CD4-positive, alpha-beta T cell treated with Interleukin-12 subunit alpha and Interleukin-12 subunit beta, for 1 hour (primary cell): ENCODE measurements at regions not wholly inside any gene's neighbourhood (a gene's known extent, or its start where the extent isn't known, plus 50 kb on each side); places are given as distances from the start of the nearest gene placed in this dataset.
A peak's percentile ranks its signal among the peaks of the same experiment; 100 is the strongest.

Source experiments
- DNase-seq: peaks from one replicate; pipeline ENCODE4 v3.0.0-alpha.2; 2020

DNA sequence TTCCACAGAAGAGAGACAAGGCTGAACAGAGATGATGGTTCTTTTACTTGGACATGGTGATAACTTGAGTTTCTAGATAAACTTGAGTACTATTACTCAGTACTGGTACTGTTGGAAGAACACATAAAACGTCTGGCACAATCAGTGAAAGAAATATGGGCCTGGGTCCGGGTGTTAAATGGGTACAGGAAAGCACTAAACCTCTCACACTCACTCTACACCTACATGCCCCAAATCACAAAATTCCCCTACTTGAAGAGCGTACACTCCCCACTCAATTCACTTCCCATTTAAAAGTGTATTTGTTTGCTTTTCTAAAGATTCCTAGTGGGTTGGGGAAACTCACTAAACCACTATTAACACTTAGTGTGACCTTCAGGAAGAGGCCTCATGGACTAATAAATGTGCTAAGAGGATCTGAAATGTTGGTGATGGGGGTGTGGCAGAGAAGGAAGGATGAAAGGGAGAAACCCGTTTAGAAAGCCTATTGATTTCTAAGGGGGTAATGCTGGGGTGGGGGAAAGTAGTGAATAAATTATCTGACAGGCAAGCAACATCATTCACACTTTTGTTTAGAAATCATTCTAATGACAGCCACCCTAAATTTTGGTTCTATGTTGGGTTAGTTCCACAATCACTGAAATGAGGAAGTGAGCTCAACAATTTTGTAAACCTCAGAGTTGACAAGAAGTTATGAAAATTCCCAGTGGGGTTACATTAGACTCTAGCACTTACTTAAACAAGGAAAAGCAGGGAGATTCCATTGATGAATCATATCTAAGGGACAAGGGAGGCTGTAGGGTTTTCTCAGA lies 222.6 kb upstream of the MARCKS start:
- DNase-seq: peak; percentile 9

DNA sequence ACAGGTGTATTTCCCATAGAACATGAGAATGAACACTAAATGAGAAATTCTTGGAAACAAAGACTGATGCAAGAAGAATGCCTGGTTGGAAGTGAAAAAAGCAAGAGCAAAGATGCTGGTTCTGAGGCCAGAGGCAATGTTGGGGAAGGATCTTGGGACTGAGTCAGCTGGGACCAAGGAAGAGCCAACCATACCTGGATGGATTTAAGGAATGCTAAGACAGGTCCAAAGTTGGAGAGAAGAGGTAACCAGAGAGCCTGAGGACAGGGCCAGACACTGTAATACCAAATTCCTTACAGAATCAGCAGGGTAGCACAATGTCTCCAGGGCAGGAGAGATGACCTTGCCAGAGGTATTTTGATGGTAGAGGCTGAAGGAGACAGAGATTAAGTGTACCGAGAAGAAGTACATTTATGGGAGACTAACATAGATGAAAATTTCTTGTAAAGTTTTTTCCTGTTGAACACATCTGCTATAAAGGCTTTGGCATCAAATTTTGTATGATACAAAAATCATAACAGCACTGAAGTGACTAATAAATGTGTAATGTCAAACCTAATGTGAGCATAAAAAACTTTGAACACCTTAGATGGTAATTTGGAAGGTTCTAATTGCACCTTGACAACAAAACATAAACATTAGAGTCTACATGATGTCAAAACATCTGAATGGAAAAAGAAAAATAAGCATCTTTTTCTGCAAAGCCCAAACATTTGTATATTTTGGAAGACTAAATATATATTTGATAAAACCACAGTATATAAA lies 221.7 kb upstream of the MARCKS start:
- no peak for DNase-seq

DNA sequence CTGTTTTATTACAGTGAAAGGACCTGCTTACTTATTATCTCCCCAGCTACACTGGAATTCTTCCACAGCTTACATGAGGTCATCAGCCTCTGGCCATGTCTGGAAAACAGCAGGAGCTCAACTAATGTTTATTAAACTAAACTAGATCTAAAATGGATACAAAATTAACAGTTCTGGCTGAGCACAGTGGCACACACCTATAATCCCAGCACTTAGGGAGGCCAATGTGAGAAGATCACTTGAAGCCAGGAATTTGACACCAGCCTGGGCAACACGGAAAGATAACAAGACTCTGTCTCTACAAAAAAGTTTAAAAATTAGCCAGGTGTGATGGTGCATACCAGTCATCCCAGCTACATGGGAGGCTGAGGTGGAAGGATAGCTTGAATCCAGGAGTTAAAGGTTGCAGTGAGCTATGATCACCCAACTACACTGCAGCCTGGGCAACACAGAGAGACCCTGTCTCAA lies 220.8 kb upstream of the MARCKS start:
- no peak for DNase-seq

- no peak for DNase-seq
Measured at GRCh38 chr6:113640051-113640450, 217.1 kb upstream of the MARCKS start.

DNA sequence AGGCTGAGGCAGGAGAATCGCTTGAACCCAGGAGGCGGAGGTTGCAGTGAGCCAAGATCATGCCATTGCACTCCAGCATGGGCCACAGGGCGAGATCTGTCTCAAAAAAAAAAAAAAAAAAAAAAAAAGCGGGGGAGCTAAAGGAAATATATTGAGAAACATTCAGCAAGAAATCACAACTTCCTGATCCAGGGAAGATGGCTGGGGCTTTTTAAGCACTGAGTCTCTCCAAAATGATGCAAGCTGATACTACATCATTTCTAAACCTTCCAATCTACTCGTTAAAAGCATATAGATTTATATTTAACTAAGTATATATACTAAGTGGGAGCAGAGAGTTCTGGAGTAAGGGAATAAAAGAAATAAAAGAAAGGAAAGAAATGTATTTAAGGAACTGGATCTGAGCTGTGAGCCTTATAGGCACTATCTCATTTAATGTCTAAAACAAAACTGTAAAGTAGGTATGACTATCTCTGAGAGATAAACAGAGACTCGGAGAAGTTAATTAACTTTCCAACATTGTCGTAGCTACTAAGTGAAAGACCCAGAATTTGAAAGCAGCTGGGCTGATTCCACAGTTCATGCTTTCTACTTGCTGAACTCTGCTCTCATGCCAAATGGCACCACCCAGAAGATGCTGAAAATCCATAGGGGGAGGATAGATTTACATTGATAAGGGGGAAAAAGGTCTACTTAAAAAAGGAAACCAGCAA lies 215.0 kb upstream of the MARCKS start:
- DNase-seq: no peak

- no peak for DNase-seq
Measured at GRCh38 chr6:113642714-113643406, 214.3 kb upstream of the MARCKS start.

- DNase-seq: no peak
Measured at GRCh38 chr6:113643407-113643770, 213.8 kb upstream of the MARCKS start.

DNA sequence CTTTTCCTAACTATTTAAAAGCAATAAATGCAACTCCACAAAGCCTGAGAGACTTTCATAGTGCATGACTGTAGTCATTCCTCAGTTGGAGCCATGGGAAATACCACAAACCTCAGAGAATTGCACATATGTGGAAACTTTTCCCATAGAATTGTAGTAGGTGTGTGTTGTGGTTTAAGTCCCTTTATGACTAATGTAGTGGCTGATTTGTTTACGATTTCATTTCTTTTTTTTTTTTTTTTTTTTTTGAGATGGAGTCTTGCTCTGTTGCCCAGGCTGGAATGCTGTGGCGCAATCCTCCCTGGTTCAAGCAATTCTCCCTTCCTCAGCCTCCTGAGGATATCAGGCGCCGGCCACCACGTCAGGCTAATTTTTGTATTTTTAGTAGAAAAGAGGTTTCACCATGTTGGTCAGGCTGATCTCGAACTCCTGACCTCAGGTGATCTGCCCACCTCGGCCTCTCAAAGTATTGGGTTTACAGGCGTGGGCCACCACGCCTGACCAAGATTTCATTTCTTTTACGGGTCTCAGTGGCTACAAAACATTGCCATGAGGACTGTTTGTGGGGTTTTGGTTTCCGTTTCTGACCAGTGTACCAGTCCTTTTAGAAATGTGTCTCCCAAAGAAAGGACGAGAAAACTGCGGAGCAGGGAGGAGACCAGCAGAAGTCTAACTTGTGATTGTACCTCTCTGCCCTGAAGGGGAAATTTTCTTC lies 212.1 kb upstream of the MARCKS start:
- DNase-seq: no peak

DNA sequence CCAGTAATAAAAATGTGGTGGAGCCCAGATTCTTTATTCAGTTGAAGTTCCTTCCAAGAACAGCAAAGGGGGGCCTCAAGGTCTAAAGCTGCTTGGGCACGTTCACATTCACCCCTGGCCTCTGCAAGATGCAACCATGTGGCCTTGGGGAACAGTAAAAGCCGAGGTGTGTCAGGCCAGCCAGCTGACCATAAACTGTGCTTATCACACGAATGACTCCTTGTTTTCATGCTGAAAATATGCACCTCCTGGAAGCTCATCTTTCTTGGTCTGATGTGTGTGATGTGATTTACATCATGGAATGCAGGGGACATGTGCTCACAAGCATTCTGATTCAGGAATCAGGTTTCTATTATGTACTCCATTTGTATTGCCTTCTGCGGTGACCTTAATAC lies 211.6 kb upstream of the MARCKS start:
- DNase-seq: no peak

- no peak for DNase-seq
Measured at GRCh38 chr6:113645986-113646385, 211.2 kb upstream of the MARCKS start.

DNA sequence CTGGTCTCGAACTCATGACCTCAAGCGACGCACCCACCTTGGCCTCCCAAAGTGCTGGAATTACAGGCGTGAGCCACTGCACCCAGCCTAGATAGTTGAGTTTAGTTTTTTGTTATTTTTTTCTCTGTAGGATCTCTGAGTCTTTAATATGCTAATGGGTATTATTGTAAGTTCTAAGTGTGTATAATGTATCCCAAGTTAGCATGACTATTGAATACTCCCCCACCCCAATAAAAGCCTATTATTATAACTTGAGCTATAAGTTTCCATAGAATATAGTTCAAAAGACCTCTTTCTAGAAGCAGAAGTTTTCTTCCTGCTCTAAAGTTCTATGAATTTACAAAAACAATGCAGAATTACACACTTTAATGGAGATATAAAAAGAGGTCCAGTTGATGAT lies 210.4 kb upstream of the MARCKS start:
- no peak for DNase-seq

DNA sequence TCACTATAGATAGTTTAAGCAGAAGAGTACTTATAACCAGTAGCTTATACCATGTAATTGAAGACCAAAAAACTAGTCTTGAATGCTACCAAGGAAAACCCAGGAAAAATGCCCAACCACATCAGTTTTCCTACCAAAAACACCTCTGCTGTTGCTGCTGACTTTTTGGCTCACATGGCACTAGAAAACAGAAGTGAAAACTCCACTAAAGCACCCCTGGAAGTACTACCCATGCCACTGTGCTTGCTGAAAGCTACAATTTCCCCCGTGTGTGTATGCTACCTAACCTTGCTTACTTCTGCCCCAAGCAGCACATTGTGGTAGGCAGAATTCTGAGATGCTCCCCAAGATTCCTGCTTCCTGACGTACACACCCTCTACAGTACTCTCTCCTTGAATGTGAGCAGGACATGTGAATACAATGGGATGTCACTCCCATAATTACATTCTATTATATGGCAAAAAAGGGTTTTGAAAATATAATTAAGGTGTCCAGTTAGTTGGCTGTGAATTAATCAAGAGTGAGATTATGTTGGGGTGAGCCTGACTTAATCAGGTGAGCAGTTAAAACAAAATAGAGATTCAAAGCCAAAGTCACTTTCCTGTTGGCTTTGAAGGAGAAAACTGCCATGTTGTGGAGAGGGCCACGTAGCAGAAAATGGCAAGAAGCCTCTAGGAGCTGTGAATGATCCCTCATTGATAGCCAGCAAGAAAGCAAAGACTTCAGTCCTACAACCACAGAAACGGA lies 209.8 kb upstream of the MARCKS start:
- no peak for DNase-seq

DNA sequence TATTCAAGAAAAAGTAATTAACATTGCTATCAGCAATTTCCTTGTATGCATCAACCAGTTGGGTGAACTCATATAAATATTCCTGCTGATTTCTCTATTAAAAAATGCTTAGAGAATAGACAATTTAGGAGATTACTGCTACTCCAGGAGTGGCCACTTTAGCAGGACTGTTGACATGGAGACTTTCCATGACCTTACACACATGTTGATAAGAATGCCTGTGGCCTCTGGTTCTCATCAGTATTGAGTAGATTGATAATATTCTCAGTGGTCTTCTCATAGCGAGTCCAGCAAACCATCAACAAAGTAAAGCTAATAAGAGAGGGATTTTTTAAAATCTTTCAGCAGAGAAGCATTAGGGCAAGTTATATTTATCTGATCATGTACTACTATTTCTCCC lies 208.4 kb upstream of the MARCKS start:
- DNase-seq: no peak

- DNase-seq: no peak
Measured at GRCh38 chr6:113649276-113649675, 207.9 kb upstream of the MARCKS start.

DNA sequence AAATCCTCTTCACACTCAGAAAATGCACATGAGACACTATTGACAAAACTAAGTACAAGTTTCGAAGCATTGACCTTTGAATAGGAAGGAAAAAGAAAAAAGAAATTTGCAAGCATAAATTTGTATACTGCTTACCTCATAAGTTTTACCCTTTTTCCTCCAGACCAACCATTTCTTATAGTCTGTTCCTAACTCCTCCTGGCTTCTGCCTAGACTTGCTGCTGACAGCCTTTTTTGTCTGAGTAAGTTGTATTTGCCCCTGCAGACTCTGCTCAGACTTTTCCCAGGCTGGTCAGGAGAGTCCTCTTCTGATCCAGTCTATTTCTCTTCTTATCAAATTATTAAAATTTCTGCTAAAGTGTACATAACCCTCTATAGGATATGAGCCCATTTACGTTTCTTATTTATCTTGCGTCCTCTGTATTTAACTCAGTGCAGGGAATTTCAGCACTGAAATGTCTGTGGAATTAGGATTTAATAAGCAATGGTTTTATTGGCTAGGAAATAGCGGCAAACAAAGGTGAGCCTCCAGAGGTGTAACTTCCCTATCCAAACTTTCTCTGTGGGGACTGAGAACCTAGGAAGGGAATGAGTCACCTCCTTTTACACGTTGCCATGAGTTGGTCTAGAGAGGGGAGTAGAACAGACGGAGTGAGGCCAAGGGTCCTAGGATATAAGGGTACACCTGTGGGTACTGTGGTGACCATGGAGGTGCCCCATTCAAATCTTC lies 207.1 kb upstream of the MARCKS start:
- no peak for DNase-seq

DNA sequence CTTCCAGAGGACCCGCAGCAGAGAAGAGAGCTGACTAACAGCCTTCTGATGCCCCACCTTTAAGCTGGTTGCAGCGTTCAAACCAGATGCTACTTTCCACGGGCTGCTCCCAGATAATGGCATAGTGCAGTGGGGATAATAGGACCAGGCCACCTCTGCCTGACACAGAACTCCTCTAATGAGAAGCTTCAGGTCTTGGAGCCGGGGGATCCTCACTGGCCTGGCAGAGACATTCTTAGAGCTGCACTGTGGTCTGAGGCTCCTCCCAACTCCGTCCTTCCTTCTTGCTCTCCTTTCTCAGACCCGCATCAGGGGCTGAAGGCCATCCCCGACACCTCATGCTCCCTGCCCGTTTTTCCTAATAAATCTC lies 206.6 kb upstream of the MARCKS start:
- no peak for DNase-seq

- DNase-seq: no peak
Measured at GRCh38 chr6:113651120-113651519, 206.0 kb upstream of the MARCKS start.

GRCh38 chr6:113651920-113652319 lies 205.2 kb upstream of the MARCKS start:
- no peak for DNase-seq

DNA sequence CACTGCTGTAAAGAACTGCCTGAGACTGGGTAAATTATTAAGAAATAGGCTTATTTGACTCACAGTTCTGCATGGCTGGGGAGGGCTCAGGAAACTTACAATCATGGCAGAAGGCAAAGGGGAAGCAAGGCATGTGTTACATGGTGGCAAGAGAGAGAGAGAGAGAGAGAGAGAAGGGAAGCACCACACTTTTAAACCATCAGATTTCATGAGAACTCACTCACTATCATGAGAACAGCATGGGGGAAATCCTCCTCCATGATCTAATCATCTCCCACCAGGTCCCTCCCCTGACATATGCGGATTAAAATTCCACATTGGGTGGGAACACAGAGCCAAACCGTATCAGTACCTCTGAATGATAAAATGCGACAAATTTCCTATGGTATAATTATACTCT lies 203.9 kb upstream of the MARCKS start:
- DNase-seq: no peak

DNA sequence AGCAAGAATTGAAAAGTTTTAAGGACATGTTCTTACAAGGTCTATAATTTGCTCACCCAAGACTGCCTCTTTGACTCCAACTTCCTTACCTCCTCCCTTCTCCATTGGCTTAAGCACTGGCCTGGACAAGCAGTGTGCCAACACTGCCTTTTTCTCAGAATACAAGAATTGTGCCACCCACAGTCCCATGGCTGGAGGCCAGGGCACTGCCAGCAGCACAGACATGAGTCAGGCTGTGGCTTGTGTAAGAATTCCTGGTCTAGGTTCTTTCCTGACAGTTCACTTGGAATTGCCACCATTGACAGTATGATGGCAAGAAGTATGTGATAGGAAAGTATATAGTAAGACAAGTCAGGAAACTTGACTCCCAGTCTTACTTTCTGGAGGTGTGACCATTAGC lies 202.7 kb upstream of the MARCKS start:
- no peak for DNase-seq

GRCh38 chr6:113655761-113656160 lies 201.4 kb upstream of the MARCKS start:
- DNase-seq: no peak
